B cell (primary cell): ENCODE measurements at regions not wholly inside any gene's neighbourhood (a gene's known extent, or its start where the extent isn't known, plus 50 kb on each side); places are given as distances from the start of the nearest gene placed in this dataset.

ENCODE experiments used
- ATAC-seq: fragments of 200-7000 bp; cut with Tn5 transposase; one replicate; pipeline ENCODE4 v1.10.0; 2021; ENCODE audit warnings: low read depth, mild to moderate bottlenecking, moderate number of reproducible peaks, moderate library complexity
- CTCF ChIA-PET: fragments of 350-600 bp; sonication (Branson Sonifier 250); formaldehyde crosslinking; loops from one replicate; lab custom pipeline; 2021; ENCODE audit warnings: antibody characterized with exemption, inconsistent platforms; lab: Charles Lee
- POLR2A ChIA-PET: fragments of 350-600 bp; sonication (Branson Sonifier 250); formaldehyde crosslinking; loops from one replicate; lab custom pipeline; 2021; ENCODE audit warnings: antibody characterized with exemption; lab: Charles Lee
- DNase-seq: peaks from one replicate; pipeline ENCODE4 v3.0.0; 2013
- H2AFZ ChIP-seq: 2 replicates; pipeline ENCODE4 v1.6.1; 2012; ENCODE audit warnings: mild to moderate bottlenecking, low read depth, low read length; ENCODE audit not compliant: insufficient read depth, poor library complexity, severe bottlenecking
- H3K27ac ChIP-seq, 2 donors: 1 replicate in 1 of 2; 2 replicates in 1 of 2; pipeline ENCODE4 v1.5.1; 2012 to 2013; ENCODE audit warnings: low read length in 2 of 2, mild to moderate bottlenecking in 2 of 2, moderate library complexity in 1 of 2
- H3K27me3 ChIP-seq, 4 experiments: fragments of 200-600 bp in 1 of 4; sonication (generic) in 1 of 4; replicated peaks in 1 of 4; 1 replicate in 2 of 4; 2 replicates in 2 of 4; pipeline versions ENCODE4 v1.6.1 to v1.7.0; 2013 to 2016; ENCODE audit warnings: low read length in 3 of 4, mild to moderate bottlenecking in 2 of 4, mixed read lengths in 1 of 4, moderate library complexity in 1 of 4; ENCODE audit not compliant: insufficient read depth in 4 of 4, control insufficient read depth in 3 of 4; ENCODE audit errors: control extremely low read depth in 1 of 4
- H3K36me3 ChIP-seq, 2 experiments: replicated peaks in 1 of 2; 1 replicate in 1 of 2; 2 replicates in 1 of 2; pipeline versions ENCODE4 v1.6.1 to v1.7.1; 2013; ENCODE audit warnings: low read length in 1 of 2; ENCODE audit not compliant: insufficient read depth in 2 of 2, control insufficient read depth in 1 of 2; ENCODE audit errors: control extremely low read depth in 1 of 2, extremely low read depth in 1 of 2
- H3K4me1 ChIP-seq, 2 donors: fragments of 200-600 bp in 1 of 2; sonication (generic) in 1 of 2; 1 replicate in 1 of 2; 2 replicates in 1 of 2; pipeline versions ENCODE4 v1.5.1 to v1.6.1; 2013 to 2017; ENCODE audit warnings: low read length in 2 of 2; ENCODE audit not compliant: control insufficient read depth in 2 of 2, insufficient read depth in 2 of 2
- H3K4me2 ChIP-seq: replicated peaks from 2 replicates; pipeline ENCODE3; 2012; ENCODE audit warnings: mild to moderate bottlenecking, low read depth, low read length; ENCODE audit not compliant: poor library complexity, severe bottlenecking
- H3K4me3 ChIP-seq, 5 experiments: fragments of 200-600 bp in 1 of 5; sonication (generic) in 1 of 5; 1 replicate in 3 of 5; 2 replicates in 2 of 5; pipeline versions ENCODE4 v1.5.1 to v1.7.0; 2011 to 2016; ENCODE audit warnings: low read length in 4 of 5, mild to moderate bottlenecking in 4 of 5, low read depth in 2 of 5, control low read depth in 1 of 5, moderate library complexity in 1 of 5; ENCODE audit not compliant: insufficient read depth in 1 of 5; ENCODE audit errors: control extremely low read depth in 1 of 5, extremely low read depth in 1 of 5
- H3K79me2 ChIP-seq: fragments of 200-600 bp; sonication (generic); one replicate; pipeline ENCODE4 v1.6.0; 2016; ENCODE audit warnings: low read length; ENCODE audit not compliant: control insufficient read depth, insufficient read depth
- H3K9ac ChIP-seq: fragments of 200-600 bp; sonication (generic); 2 replicates; pipeline ENCODE4 v1.6.1; 2017; ENCODE audit warnings: mild to moderate bottlenecking, low read length, moderate library complexity
- H3K9me3 ChIP-seq, 3 donors: one replicate each; pipeline versions ENCODE4 v1.6.1 to v1.7.1; 2013; ENCODE audit warnings: low read length in 2 of 3; ENCODE audit not compliant: control insufficient read depth in 2 of 3, insufficient read depth in 1 of 3; ENCODE audit errors: control extremely low read depth in 1 of 3
- H4K20me1 ChIP-seq: 2 replicates; pipeline ENCODE4 v1.6.0; 2012; ENCODE audit warnings: mild to moderate bottlenecking, low read length; ENCODE audit not compliant: insufficient read depth, control insufficient read depth, poor library complexity, severe bottlenecking
- H3K27ac Mint-ChIP-seq: one replicate; pipeline ENCODE4 v1.8.0; 2021; ENCODE audit warnings: mixed read lengths
- H3K27me3 Mint-ChIP-seq: one replicate; pipeline ENCODE4 v1.8.0; 2021; ENCODE audit warnings: mixed read lengths
- H3K4me1 Mint-ChIP-seq: one replicate; pipeline ENCODE4 v1.8.0; 2021; ENCODE audit warnings: mixed read lengths
- H3K4me3 Mint-ChIP-seq: one replicate; pipeline ENCODE4 v1.8.0; 2021; ENCODE audit warnings: mixed read lengths
- H3K9me3 Mint-ChIP-seq: one replicate; pipeline ENCODE4 v1.8.0; 2022; ENCODE audit warnings: mixed read lengths; ENCODE audit not compliant: insufficient read depth
- EZH2 ChIP-seq: IDR thresholded peaks from 2 replicates; pipeline ENCODE4 v1.6.1; 2012; ENCODE audit warnings: borderline replicate concordance, low read depth, mild to moderate bottlenecking, moderate library complexity, low read length; ENCODE audit not compliant: insufficient read depth, poor library complexity, severe bottlenecking
- WGBS: methylation state at CpG from one replicate; pipeline ENCODE4 v1.1.5; 2013; ENCODE audit warnings: missing lambda C conversion rate; ENCODE audit not compliant: insufficient coverage; 5-methylcytosine and 5-hydroxymethylcytosine counted together
- intact Hi-C: fragments of 100-400 bp; cut with micrococcal nuclease; formaldehyde crosslinking; loops from one replicate; pipeline ENCODE4 v1.10.0; 2022
- TF ChIP-seq, protein P1 (sequence below): fragments of 200-600 bp; IDR thresholded peaks from one replicate; pipeline ENCODE4 v1.8.0; 2022; ENCODE audit warnings: antibody characterized with exemption, mild to moderate bottlenecking

DNA sequence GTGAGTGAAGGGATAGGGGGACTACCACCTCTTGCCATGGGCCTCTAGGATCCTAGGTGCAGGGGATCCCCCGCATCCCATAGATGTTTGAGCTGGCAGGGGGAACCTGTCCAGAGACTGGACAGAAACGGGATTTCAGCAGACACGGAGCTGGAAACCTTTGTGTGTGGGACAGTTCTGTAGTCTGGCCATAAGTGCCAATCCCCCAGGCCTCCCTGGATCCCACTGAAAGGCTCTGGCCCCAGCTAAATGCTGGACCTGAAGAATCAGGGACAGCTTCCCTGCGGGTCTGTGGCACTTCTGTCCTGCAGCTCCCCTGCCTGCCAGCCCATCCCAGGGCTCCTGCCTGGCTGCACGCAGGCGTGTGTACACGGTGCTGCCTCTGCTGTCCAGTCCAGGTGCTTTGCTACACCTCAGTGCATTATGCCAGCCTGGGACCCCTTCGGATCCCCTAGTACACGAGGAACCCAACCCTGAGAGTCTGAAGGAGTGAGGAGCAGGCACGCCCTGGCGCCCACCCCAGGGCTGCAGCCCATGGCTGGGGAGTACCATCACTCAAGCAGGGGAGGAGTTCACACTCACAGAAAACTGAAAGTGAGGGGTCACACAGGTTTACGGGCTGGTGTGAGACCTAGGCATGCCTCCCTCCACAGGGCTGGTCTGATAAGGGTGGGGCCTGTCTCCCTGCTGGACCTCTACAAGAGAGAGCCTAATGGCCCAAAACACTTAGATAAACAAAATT is 703.0 kb downstream of the ARAP2 start:
- Mint-ChIP-seq H3K27me3 (no peaks in the 10 kb centered on the region), H3K4me3 (no peak overlapping the region), H3K9me3 (peaks cover 5% of the 10 kb centered on the region), H3K27ac (no peak overlapping the region), H3K4me1 (no peaks in the 10 kb centered on the region)
- Histone ChIP-seq H3K4me2 (no peak overlapping the region), H3K36me3 (no peaks in the 10 kb centered on the region), H3K27ac (no peak overlapping the region), H2AFZ (no peak overlapping the region), H4K20me1 (no peaks in the 10 kb centered on the region), H3K9ac (no peak overlapping the region), H3K27me3 (no peaks in the 10 kb centered on the region), H3K9me3 (peaks cover 0 to 5% (median 3%) of the 10 kb centered on the region in 3 donors), H3K4me3 (no peak overlapping the region), H3K4me1 (no peaks in the 10 kb centered on the region), H3K79me2 (no peaks in the 10 kb centered on the region)
- ATAC-seq (no peak), DNase-seq (no peak)
- ChIA-PET POLR2A (no interaction called here), CTCF (no interaction called here)
- intact Hi-C loops = no loop called here
- TF ChIP-seq, protein P1, sequence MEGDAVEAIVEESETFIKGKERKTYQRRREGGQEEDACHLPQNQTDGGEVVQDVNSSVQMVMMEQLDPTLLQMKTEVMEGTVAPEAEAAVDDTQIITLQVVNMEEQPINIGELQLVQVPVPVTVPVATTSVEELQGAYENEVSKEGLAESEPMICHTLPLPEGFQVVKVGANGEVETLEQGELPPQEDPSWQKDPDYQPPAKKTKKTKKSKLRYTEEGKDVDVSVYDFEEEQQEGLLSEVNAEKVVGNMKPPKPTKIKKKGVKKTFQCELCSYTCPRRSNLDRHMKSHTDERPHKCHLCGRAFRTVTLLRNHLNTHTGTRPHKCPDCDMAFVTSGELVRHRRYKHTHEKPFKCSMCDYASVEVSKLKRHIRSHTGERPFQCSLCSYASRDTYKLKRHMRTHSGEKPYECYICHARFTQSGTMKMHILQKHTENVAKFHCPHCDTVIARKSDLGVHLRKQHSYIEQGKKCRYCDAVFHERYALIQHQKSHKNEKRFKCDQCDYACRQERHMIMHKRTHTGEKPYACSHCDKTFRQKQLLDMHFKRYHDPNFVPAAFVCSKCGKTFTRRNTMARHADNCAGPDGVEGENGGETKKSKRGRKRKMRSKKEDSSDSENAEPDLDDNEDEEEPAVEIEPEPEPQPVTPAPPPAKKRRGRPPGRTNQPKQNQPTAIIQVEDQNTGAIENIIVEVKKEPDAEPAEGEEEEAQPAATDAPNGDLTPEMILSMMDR = no peak
- TF ChIP-seq EZH2 = no peak
- WGBS = 93% methylated on average over 12 of the region's 12 CpGs

DNA sequence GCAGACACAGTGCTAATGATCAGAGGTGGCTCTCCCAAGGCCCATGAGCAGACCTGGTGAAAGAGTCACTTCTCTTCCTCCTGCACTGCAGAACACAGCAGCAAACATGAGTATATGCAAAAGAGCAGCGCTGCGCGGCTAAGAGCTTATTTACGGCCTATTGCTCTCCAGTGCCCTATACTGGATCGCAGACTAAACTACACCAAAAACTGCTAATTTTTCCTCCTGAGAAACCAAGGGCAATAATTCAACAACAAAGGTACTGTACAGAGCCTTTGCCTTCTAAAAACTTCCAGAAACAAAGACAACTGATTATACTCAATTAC is 702.5 kb downstream of the ARAP2 start:
- H3K36me3 ChIP-seq = no peaks in the 10 kb centered on the region
- intact Hi-C loops = no loop called here
- no peaks in the 10 kb centered on the region for H3K27me3 Mint-ChIP-seq
- 97% methylated on average over 5 of the region's 5 CpGs for WGBS
- ChIA-PET POLR2A (no interaction called here), CTCF (no interaction called here)
- no peak overlapping the region for H3K9ac ChIP-seq
- DNase-seq (no peak), ATAC-seq (no peak)
- H3K27ac ChIP-seq = no peak overlapping the region
- no peaks in the 10 kb centered on the region for H3K79me2 ChIP-seq
- peaks cover 5% of the 10 kb centered on the region for H3K9me3 Mint-ChIP-seq
- H3K4me3 ChIP-seq = no peak overlapping the region
- no peak overlapping the region for H3K4me2 ChIP-seq
- no peak overlapping the region for H3K4me3 Mint-ChIP-seq
- no peak overlapping the region for H2AFZ ChIP-seq
- no peaks in the 10 kb centered on the region for H3K27me3 ChIP-seq
- TF ChIP-seq, protein P1 = no peak
- no peak for TF ChIP-seq EZH2
- no peak overlapping the region for H3K27ac Mint-ChIP-seq
- peaks cover 0 to 5% (median 3%) of the 10 kb centered on the region in 3 donors for H3K9me3 ChIP-seq
- no peaks in the 10 kb centered on the region for H3K4me1 Mint-ChIP-seq
- H3K4me1 ChIP-seq = no peaks in the 10 kb centered on the region
- H4K20me1 ChIP-seq = no peaks in the 10 kb centered on the region
